EL (cell line): ENCODE measurements at regions not wholly inside any gene's neighbourhood (a gene's known extent, or its start where the extent isn't known, plus 50 kb on each side); places are given as distances from the start of the nearest gene placed in this dataset.
"Not testable (repeated sequence)": the region's sequence is repeated elsewhere in the genome, so short reads cannot be mapped to it uniquely, and the experiment has no call there.

Source experiments
- DNase-seq: peaks from one replicate; pipeline ENCODE4 v3.0.0-alpha.2; 2016

- DNase-seq: no peak
Measured at GRCh38 chr3:159401069-159401468, 587.6 kb upstream of the IL12A start.

GRCh38 chr3:159409711-159410110 lies 578.9 kb upstream of the IL12A start:
- DNase-seq: not testable (repeated sequence)

- no peak for DNase-seq
Measured at GRCh38 chr3:159413319-159413718, 575.3 kb upstream of the IL12A start.

GRCh38 chr3:159416856-159417255 lies 571.8 kb upstream of the IL12A start:
- peak; percentile 4 for DNase-seq

GRCh38 chr3:159417761-159418160 lies 570.9 kb upstream of the IL12A start:
- DNase-seq: peak; percentile 65

- DNase-seq: peak; percentile 82
Measured at GRCh38 chr3:159418571-159419526, 569.8 kb upstream of the IL12A start.

- DNase-seq: no peak
Measured at GRCh38 chr3:159429702-159430101, 558.9 kb upstream of the IL12A start.

GRCh38 chr3:159432682-159433340 lies 555.8 kb upstream of the IL12A start:
- DNase-seq: no peak

GRCh38 chr3:159439346-159439745 lies 549.3 kb upstream of the IL12A start:
- DNase-seq: no peak

GRCh38 chr3:159441279-159441678 lies 547.4 kb upstream of the IL12A start:
- no peak for DNase-seq

GRCh38 chr3:159443266-159443665 lies 545.4 kb upstream of the IL12A start:
- DNase-seq: peak; percentile 22

- no peak for DNase-seq
Measured at GRCh38 chr3:159447841-159448240, 540.8 kb upstream of the IL12A start.

GRCh38 chr3:159448902-159449301 lies 539.7 kb upstream of the IL12A start:
- no peak for DNase-seq

GRCh38 chr3:159451067-159451466 lies 537.6 kb upstream of the IL12A start:
- peak; percentile 20 for DNase-seq

GRCh38 chr3:159451482-159451881 lies 537.2 kb upstream of the IL12A start:
- DNase-seq: peak; percentile 28

GRCh38 chr3:159453036-159453435 lies 535.6 kb upstream of the IL12A start:
- no peak for DNase-seq

GRCh38 chr3:159453945-159454344 lies 534.7 kb upstream of the IL12A start:
- DNase-seq: no peak

- peak; percentile 86 for DNase-seq
Measured at GRCh38 chr3:159455741-159456181, 532.9 kb upstream of the IL12A start.

GRCh38 chr3:159458010-159458409 lies 530.6 kb upstream of the IL12A start:
- DNase-seq: peak; percentile 100

- no peak for DNase-seq
Measured at GRCh38 chr3:159458982-159459381, 529.7 kb upstream of the IL12A start.

GRCh38 chr3:159472611-159473010 lies 516.0 kb upstream of the IL12A start:
- DNase-seq: peak; percentile 40

GRCh38 chr3:159473206-159473605 lies 515.4 kb upstream of the IL12A start:
- no peak for DNase-seq

- no peak for DNase-seq
Measured at GRCh38 chr3:159480046-159480445, 508.6 kb upstream of the IL12A start.
